HG02610 (cell line): ENCODE measurements at regions not wholly inside any gene's neighbourhood (a gene's known extent, or its start where the extent isn't known, plus 50 kb on each side); places are given as distances from the start of the nearest gene placed in this dataset.

Experiments
- ATAC-seq: cut with Tn5 transposase; IDR thresholded peaks from one replicate; pipeline ENCODE4 v1.9.1; 2021; ENCODE audit warnings: mild to moderate bottlenecking, moderate library complexity; ENCODE audit not compliant: unreplicated experiment

DNA sequence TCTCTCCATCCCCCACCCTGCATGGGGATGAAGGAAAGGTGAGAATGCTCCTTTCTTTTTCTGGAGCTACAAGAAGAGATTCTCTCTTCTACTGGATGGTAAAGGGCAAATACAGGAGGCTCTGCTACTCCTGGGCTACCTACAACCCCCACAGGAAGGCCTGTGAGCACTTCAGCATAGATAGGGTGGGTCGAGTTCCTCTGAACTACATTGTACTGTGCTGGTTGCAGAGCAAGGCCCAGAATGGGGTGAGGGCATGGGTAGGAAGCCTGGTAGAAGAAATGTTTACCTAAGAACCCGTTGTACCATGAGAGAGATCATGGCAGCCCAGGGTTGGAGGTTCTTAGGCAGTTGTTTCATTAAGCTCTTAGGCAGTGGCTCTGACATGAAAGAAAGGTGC, 510.4 kb downstream of the MID1IP1 start:
- ATAC-seq: no peak

DNA sequence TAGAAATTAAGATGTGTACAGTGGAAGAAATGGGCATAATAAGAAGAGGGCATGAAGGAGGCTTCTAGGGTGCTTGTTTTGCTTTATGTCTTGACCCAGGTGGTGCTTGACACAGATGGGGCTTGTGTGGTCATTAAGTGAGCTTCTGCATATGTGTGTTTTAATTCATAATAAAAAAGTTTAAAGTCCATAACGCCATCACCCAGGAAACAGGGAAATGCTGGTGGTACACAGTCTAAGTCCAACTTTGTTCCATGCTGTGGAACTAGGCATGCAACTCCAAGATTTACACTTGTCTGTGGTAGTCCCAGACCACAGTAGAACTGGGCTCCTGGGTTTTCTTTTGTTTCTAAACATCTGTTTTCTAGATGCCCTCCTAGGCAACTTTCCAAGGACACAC, 511.9 kb downstream of the MID1IP1 start:
- ATAC-seq: no peak

DNA sequence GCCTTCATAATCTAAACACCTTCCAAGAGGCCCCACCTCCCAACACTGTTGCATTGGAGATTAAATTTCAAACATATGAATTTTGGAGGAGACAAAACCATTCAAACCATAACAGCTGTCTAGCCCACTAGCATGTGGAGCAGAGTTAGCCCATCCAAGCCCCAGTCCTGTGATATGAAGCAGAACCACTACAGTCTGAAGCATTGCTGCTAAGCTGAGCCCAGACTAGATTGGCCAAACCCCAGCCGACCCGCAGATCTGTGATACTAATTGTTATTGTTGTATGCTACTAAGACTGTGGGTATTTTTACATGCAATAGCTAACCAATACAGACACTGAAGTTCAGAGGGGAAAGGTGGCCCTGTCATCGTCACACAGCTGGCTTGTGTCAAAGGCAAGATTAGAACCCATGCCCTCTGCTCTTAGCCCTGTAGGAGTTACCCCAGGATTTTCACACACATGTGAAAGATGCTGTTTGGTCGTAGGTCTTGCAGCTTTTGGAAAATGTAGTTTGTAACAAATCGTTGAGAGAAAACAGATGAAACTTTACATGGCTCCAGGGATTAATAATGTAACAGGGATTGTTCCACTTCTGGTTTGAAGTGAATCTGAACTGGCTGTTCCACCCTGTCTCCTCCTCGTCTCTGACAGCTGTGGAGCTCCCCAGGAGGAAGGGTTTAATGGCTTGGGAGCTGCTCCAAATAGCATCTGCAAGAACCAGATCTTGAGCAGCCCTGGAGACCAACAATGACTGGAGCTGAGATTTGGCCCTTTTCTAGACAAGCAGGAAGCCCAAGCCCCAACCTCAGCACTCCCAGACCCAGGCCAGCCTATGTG, 517.5 kb downstream of the MID1IP1 start:
- ATAC-seq: no peak

DNA sequence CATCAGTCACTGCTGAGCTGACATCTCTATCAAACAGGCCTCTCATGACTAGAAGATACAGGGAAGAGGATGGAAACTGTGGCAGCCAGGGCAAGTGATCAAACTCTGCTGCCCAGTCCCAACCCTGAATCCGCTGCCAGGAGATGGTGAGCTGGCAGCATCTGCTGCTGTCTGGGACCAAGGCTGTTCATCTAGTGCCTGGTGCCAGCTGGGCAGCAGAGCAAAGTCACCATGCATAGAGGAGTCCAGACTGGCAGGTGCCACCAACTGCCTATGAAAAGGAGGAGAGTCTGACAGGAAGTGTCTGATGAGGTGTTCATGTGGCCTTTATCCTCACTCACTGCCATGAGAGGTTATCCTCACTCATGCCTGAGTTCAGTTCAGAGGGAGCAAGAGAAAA, 518.9 kb downstream of the MID1IP1 start:
- ATAC-seq: no peak

DNA sequence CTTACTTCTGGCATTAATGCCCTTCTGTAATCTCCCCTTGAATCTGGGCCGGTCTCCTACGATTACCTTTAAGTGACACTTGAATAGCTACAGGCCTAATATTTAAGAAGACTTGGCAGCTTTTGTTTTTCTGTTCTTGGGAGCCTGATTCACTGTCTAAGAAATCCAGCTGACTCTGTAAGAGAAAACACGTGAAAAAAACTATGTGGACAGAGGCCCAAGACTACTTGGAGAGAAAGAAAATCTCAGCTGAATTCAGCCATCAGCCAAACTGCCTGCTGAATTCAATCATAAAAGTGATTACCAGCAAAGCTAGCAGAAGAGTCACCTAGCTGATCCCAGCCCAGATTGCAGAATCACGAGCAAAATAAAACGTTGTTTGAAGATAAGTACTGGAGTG, 521.2 kb downstream of the MID1IP1 start:
- no peak for ATAC-seq

DNA sequence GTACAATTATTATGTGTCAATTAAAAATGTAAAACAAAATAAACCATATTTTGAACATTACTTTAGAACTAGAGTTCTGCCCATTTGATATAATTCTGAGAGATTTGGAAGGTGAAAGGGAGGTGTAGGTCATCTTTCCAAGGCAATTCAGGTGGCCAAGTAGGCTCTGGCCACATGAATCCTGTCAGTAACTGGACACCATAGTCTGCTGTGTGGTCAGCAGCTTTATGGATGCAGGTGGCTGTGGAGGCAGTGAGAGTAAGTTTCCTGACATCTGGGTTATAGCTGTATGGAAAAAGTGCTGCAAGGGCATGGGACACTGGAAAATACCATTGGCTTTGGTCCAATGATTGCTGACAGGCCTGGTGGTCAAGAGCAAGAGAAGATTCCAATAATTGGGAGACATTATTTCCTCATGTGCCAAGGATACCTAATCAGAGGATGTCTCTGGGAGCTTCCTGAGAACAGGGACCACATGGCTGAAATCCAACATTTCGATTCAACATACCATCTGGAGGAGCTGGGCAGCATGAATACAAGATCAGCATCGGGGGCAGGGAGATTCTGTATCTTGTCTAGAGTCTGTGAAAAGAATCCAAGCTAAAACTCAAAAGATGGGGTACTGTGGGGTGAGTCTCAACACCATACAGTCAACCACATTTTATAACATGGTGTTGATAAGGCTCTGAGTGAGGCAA, 523.1 kb downstream of the MID1IP1 start:
- ATAC-seq: no peak

DNA sequence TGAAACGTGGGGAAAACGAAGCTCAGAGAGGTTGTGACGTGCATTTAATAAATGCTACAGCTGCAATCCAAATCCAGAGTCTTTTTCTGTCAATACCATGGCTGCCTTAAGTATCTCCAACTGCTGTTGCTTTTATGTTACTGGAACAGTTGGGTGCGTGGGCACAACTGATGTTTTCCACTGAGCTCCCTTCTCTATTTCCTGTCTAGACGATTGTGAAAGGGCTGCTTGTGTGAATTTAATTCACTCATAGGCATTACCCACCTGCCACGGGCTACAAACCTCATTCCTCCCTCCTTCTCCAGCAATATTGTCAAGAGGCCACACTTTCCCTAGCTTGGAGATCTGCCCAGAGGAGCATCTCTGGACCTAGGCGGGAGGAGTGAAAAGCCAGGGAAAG, 526.0 kb downstream of the MID1IP1 start:
- no peak for ATAC-seq

DNA sequence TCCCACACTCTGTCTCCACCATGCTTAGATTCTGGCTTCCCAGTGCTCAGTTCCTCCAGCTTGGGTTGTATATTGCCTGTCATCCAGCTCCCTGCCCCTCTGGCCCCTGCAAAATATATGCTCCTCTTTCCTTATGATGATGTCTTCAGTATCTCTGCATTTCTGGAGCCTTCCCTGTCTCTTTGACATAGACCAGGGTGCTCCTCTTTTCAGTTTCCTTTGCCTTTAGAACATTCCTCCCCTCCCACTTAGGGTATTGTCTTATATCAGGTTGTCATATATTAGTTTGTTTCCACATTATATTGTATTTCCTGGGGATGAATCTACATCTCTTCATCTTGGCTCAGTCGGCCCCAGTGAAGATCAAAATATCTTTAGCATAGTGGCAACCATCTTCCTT, 526.4 kb downstream of the MID1IP1 start:
- ATAC-seq: no peak

DNA sequence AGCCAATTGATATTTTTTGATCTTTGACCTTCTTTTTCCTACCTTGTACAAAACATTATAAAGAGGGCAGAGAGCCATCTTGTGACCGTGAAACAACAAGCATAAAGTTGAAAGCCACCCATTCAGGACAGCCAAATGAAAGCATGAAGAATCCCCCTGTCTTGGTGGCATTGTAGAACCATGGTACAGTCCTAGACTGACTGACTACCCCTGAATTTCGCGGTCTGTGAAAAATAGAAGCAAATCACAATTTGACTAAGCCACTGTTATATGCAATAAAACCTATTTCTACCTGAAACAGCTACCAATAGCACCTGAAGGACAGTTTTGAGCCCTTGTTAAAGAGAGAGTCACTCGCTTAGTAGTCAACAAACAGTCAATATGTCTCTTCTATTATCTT, 527.4 kb downstream of the MID1IP1 start:
- ATAC-seq: no peak

DNA sequence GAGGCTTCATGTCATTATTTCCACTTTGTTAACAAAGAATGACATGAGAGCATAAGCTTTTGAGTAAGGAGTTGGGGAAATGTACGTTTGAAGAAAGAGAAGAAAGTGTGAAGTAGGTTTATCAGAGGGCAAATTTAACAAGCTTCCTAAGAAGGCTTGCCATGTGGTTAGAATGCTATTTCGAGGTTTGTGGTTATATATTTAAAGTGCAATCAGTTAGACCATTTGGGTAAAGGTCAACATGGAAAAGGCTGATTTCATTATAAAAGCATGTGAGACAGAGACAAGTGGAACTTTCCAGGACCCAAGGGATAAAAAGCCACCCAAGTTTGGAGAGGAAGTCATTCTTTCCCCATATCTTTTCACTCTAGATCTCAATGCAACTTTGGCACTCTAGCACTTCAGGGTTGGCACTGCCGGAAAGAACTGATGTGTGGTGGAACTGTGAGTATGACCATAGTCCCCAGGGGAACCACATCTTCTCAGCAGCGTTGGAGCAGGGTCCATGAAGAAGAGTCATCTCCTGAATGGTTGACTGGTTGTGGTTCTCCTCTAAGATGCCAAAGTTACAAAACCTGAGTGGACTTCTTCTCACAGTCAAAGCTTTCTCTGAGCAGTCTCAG, 529.9 kb downstream of the MID1IP1 start:
- no peak for ATAC-seq

DNA sequence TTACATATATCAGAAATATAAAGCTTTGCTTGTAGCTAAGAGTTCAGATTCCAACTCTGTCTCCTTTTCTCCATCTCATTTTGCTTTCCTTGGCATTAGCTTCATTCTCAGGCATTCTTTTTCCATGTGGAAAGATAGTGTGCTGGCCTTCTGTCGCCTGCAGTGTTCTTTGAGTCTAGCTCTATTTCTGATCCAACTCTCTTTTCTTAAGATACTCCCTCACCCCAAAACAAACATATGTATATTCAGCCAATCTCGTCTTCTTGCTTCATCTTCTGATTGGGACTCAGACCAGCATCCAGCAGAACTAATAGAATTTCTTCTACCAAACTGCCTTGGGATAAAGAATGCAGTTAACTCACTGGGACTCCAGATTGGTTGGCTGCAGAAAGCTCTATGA, 532.2 kb downstream of the MID1IP1 start:
- no peak for ATAC-seq

DNA sequence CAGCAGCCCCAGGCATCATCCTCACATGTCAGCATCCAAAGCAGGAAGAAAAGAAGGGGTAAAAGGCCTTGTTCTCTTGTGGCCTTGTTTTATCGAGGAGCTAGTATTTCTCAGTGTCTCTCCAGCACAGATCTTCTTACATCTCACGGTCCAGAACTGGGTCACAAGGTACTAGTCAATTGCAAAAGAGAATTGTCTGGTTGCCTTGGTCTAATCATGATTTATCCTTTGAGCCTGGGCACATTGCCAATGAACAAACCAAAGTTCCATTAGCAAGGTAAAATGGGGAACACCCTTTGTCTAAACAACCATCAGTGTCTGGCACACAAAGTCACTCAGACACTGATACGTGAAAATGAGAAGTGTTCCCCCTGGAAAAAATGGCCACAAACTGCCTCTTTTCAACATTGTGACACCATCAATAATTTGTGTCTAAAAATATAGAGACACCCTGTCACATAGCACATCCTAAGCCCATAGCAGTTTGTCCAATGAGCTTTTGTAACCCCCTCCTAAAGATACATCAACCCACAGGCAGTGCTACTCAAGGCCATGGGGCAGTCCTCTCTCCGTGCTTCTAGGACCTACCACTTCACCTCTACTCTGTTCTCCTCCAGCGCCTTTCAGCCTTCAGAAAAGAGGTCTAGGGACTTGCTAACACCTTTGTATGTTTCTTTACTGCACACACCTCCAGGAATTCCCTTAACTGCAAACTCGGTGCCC, 534.4 kb downstream of the MID1IP1 start:
- ATAC-seq: no peak

DNA sequence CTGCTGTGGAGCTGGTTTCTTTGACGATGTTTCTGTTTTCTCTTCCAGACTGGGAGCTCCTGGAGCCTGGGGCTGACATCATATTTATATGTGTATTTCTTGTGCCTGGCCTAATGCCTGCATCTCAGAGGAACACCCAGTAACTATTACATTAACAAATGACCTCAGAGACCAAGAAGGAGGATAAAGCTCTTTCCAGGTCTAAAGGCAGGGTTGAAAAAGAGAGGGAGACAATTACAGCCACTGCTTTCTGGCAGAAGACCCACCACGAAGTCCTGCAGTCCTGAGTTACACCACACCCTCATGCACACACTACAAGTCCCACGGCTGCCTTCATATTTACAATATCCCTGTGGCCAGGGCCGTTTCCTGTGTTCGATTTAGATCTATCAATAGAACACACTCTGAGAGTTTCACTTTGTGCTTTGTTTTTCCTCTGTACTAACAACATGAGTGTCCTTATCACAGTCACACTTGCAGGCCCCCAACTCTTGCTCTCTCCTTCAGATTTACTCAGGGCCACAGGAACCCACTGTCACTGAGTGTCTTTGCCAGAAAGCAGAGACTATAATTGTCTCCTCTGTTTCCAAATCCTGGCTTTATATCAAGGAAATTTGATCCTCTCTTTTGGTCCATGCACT, 535.5 kb downstream of the MID1IP1 start:
- ATAC-seq: peak; percentile 55

DNA sequence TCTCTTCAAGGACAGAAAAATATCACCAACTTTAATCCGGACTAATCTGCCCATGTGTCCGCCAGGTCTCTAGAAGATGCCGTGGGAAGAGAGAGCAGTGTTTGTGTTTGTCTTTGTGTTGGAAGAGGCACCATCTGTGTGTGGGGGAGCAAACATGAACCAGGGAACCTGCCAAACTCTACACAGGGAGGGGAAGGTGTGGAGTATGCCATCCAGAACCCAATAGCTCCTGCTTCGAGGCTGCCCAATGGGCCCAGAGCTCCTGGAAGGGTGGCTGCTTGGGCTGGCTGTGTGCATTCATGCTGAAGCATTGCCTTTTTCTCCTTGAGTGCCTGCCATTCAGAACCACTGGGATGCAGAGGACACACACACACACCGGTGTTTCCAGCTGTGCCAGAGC, 536.2 kb downstream of the MID1IP1 start:
- no peak for ATAC-seq

DNA sequence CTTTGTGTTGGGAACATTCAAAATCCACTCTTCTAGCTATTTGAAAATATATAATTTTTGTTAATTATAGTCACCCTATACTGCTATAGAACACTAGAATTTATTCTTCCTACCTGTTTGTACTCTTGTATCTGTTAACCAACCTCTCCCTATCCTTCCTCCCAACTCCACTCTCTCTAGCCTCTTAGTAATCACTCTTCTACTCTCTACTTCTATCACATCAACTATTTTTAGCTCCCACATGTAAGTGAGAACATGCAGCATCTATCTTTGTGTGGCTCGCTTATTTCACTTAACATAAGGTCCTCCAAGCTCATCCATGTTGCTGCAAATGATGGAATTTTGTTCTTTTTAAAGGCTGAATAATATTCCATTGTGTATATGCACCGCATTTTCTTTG, 537.3 kb downstream of the MID1IP1 start:
- no peak for ATAC-seq

DNA sequence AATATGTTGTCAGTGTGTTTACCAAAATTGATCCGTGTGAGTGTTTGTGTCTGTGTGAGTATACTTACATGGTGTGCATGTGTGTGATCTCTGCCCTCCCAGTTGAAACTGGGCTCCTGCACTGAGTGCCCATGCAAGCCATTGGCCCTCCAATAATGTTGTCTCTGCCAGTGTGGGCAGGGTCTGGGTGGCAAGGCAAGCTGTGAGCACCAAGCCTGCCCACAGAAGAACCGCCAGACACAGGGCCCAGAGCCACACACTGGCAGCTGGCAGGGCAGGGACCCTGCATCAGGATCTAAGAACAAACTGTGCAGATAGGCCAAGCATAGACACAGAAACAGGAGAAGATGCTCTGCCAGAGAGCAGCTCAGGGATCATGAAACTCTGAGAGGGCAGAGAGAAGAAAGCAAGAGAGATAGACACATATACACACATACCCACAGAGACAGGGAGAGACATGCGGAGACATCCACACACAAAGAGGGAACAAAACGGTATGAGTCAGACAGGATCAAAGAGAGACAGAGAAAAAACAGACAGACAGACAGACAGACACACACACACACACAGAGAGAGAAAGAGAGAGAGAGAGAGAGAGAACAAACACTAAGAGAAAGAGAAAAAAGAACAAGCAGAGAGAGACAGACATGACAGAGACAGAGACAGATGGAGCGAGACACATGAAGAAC, 555.0 kb downstream of the MID1IP1 start:
- ATAC-seq: no peak

DNA sequence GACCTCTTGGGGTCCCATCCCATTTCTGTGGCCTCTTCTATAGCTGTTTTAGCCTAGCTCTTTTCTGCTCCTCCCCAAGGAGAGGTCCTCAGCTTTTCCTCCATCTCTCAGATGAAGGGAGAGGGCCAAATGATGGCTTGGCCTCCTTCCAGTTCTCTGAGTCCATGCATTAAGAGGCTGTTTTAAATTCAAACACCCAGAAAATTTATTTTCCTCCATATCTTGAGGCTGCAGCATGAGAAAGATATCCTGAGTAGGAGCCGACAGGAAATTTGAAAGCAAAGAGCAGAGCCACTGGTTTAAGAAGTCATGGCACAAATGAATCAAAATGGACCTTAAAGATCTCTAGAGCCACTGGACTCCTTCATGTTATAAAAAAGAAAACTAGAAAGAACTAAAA, 558.8 kb downstream of the MID1IP1 start:
- ATAC-seq: no peak

DNA sequence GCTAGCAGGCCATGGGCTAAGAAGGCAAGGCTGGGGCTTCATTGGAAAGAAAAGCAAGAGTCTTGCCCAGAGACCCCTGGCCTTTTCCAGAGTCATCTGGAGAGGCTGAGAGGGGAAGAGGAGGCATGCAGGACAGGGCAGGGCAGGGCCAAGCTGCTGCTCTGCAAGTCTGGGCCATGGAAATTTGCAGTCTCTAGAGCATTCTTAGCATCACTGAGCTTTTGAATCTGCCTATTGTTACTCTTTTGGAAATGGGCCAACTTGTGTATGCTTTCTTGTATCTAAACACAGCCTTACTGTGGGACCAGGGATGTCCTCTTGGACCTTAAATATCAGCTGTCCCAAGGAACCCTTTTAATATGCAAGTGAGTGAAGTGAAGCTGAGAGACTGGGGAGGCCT, 560.5 kb downstream of the MID1IP1 start:
- no peak for ATAC-seq

DNA sequence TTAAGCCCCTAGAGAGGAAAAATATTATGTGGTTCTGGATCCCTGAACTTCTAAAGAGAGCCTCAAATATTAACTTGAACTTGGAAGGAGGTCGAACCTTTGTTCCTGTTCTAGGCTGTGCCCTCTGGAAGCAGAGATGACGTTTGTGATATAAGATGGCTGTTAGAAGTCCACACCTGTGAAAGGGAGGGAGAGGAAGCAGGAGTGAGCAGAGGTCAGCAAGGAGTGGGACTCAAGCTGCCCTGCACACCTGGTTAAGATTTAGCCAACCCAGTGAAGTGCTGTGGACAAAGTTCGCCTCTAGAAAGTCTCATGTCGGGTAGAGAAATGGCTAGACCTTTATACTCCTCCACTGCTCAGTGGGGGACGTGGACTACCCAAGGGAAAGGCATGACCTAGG, 566.2 kb downstream of the MID1IP1 start:
- ATAC-seq: no peak

DNA sequence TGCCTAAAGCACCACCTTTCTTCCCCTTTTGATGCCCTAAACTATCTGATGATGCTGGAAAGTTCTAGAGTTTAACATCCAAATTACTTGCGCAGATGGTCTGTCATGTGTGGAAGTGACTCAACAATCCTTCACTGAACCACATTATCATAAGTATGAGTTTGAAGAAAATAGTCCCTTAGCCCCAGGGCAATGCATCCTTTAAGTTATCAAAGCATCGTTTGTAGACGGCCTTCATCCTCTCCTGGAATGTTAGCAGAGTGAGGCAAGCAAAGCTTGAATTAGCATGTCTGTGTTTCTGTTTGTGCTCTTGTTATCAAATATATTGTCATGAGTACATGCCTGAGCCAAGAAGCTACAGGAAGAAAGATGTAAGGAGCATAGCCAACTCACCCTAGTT, 570.9 kb downstream of the MID1IP1 start:
- ATAC-seq: no peak
